Kidney epithelial cell (primary cell): ENCODE measurements at regions not wholly inside any gene's neighbourhood (a gene's known extent, or its start where the extent isn't known, plus 50 kb on each side); places are given as distances from the start of the nearest gene placed in this dataset.

Experiments used
- DNase-seq: peaks from one replicate; pipeline ENCODE4 v3.0.0-alpha.2; 2010; ENCODE audit warnings: low read depth
- H3K27me3 ChIP-seq: 2 replicates; pipeline ENCODE4 v1.6.0; 2011; ENCODE audit warnings: low read length; ENCODE audit not compliant: control insufficient read depth, insufficient read depth
- H3K36me3 ChIP-seq: 2 replicates; pipeline ENCODE4 v1.5.1; 2011; ENCODE audit warnings: low read length; ENCODE audit not compliant: control insufficient read depth, insufficient read depth
- H3K4me3 ChIP-seq: 2 replicates; pipeline ENCODE4 v1.5.1; 2011; ENCODE audit warnings: low read depth, mild to moderate bottlenecking, control low read depth, low read length
- CTCF ChIP-seq: IDR thresholded peaks from 2 replicates; pipeline ENCODE4 v1.5.1; 2011; ENCODE audit warnings: mild to moderate bottlenecking, moderate library complexity, low read length, control low read depth, inconsistent platforms; ENCODE audit not compliant: insufficient read depth, poor library complexity, severe bottlenecking

GRCh38 chr14:80427101-80427500 lies 215.8 kb upstream of the DIO2 start:
- no peak for TF ChIP-seq CTCF
- Histone ChIP-seq H3K27me3 (no peaks in the 10 kb centered on the region), H3K36me3 (no peaks in the 10 kb centered on the region), H3K4me3 (no peak overlapping the region)
- no peak for DNase-seq

GRCh38 chr14:80426683-80427082 lies 215.4 kb upstream of the DIO2 start:
- Histone ChIP-seq H3K4me3 (no peak overlapping the region), H3K27me3 (no peaks in the 10 kb centered on the region), H3K36me3 (no peaks in the 10 kb centered on the region)
- DNase-seq = no peak
- TF ChIP-seq CTCF = no peak

GRCh38 chr14:80425686-80426085 lies 214.4 kb upstream of the DIO2 start:
- no peak for TF ChIP-seq CTCF
- Histone ChIP-seq H3K36me3 (no peaks in the 10 kb centered on the region), H3K27me3 (no peaks in the 10 kb centered on the region), H3K4me3 (no peak overlapping the region)
- DNase-seq = peak; percentile 88

- no peaks in the 10 kb centered on the region for H3K27me3 ChIP-seq
- DNase-seq = no peak
- H3K4me3 ChIP-seq = no peak overlapping the region
- no peaks in the 10 kb centered on the region for H3K36me3 ChIP-seq
- TF ChIP-seq CTCF = no peak
These were observed 208.5 kb upstream of the DIO2 start for GRCh38 chr14:80419769-80420168.

GRCh38 chr14:80419345-80419744 lies 208.0 kb upstream of the DIO2 start:
- DNase-seq = no peak
- Histone ChIP-seq H3K27me3 (no peaks in the 10 kb centered on the region), H3K36me3 (no peaks in the 10 kb centered on the region), H3K4me3 (no peak overlapping the region)
- TF ChIP-seq CTCF = no peak

- Histone ChIP-seq H3K27me3 (no peaks in the 10 kb centered on the region), H3K4me3 (no peak overlapping the region), H3K36me3 (no peaks in the 10 kb centered on the region)
- no peak for DNase-seq
- no peak for TF ChIP-seq CTCF
These were observed 204.3 kb upstream of the DIO2 start for GRCh38 chr14:80415636-80416035.
